H1 (cell line): ENCODE measurements at regions not wholly inside any gene's neighbourhood (a gene's known extent, or its start where the extent isn't known, plus 50 kb on each side); places are given as distances from the start of the nearest gene placed in this dataset.

Experiments
- BACH1 ChIP-seq: IDR thresholded peaks from 2 replicates; pipeline ENCODE4 v1.6.1; 2012; ENCODE audit warnings: low read length, improper control_type of control experiment
- CHD1 ChIP-seq: IDR thresholded peaks from 2 replicates; pipeline ENCODE4 v1.6.1; 2012; ENCODE audit warnings: low read depth, low read length, improper control_type of control experiment
- POLR2AphosphoS5 ChIP-seq: IDR thresholded peaks from 2 replicates; pipeline ENCODE4 v1.6.1; 2011; ENCODE audit warnings: low read depth, low read length
- RFX5 ChIP-seq: IDR thresholded peaks from 2 replicates; pipeline ENCODE4 v1.6.1; 2011; ENCODE audit warnings: low read depth, low read length, improper control_type of control experiment, borderline replicate concordance
- RNF2 ChIP-seq: fragments of 200-900, 300-1000 bp; sonication (generic); IDR thresholded peaks from 2 replicates; pipeline ENCODE4 v1.7.1; 2016; ENCODE audit warnings: borderline replicate concordance, low read depth, mild to moderate bottlenecking, antibody characterized with exemption, low read length; ENCODE audit not compliant: poor library complexity, severe bottlenecking; ENCODE audit errors: missing control alignments
- TEAD4 ChIP-seq: IDR thresholded peaks from 2 replicates; pipeline ENCODE4 v1.6.1; 2012; ENCODE audit warnings: low read depth, low read length, inconsistent platforms, mixed read lengths

GRCh38 chr2:204072443-204073324, 136.1 kb downstream of the ICOS start (continued):
- TF ChIP-seq RFX5 (no peak), TEAD4 (0 out of 2 replicates have a peak, but pooled peaks have one; percentile 13), POLR2AphosphoS5 (no peak), RNF2 (no peak), BACH1 (no peak), CHD1 (no peak)
